Smooth muscle cell (in vitro differentiated cells): ENCODE measurements at regions not wholly inside any gene's neighbourhood (a gene's known extent, or its start where the extent isn't known, plus 50 kb on each side); places are given as distances from the start of the nearest gene placed in this dataset.

ENCODE experiments used
- DNase-seq: peaks from one replicate; lab custom pipeline; 2025; ENCODE audit not compliant: unreplicated experiment; lab: John Stamatoyannopoulos, UW
- H2AFZ ChIP-seq: fragments of 200-600 bp; sonication (generic); 2 replicates; pipeline ENCODE4 v1.6.0; 2016; ENCODE audit warnings: antibody characterized with exemption, low read depth, mild to moderate bottlenecking
- H3F3A ChIP-seq: fragments of 200-600 bp; sonication (generic); 2 replicates; pipeline ENCODE4 v1.6.0; 2017; ENCODE audit warnings: antibody characterized with exemption, low read depth
- H3K27ac ChIP-seq: fragments of 200-600 bp; sonication (generic); 2 replicates; pipeline ENCODE4 v1.5.1; 2016; ENCODE audit warnings: low read depth, mild to moderate bottlenecking
- H3K27me3 ChIP-seq: fragments of 200-600 bp; sonication (generic); 2 replicates; pipeline ENCODE4 v1.6.1; 2016; ENCODE audit warnings: low read depth, mild to moderate bottlenecking
- H3K36me3 ChIP-seq: fragments of 200-600 bp; sonication (generic); 2 replicates; pipeline ENCODE4 v1.5.1; 2016; ENCODE audit warnings: low read depth
- H3K4me1 ChIP-seq: fragments of 200-600 bp; sonication (generic); 2 replicates; pipeline ENCODE4 v1.5.1; 2016; ENCODE audit warnings: low read depth
- H3K4me2 ChIP-seq: fragments of 200-600 bp; sonication (generic); 2 replicates; pipeline ENCODE4 v1.6.0; 2016; ENCODE audit warnings: mild to moderate bottlenecking
- H3K4me3 ChIP-seq: fragments of 200-600 bp; sonication (generic); 2 replicates; pipeline ENCODE4 v1.5.1; 2016; ENCODE audit warnings: mild to moderate bottlenecking
- H3K79me2 ChIP-seq: fragments of 200-600 bp; sonication (generic); 2 replicates; pipeline ENCODE4 v1.6.0; 2016; ENCODE audit warnings: low read depth, mild to moderate bottlenecking
- H3K9ac ChIP-seq: fragments of 200-600 bp; sonication (generic); 2 replicates; pipeline ENCODE4 v1.6.0; 2016; ENCODE audit warnings: low read depth
- H3K9me3 ChIP-seq: fragments of 200-600 bp; sonication (generic); replicated peaks from 2 replicates; pipeline ENCODE4 v1.5.1; 2016; ENCODE audit warnings: low read depth
- H4K20me1 ChIP-seq: fragments of 200-600 bp; sonication (generic); 2 replicates; pipeline ENCODE4 v1.6.0; 2016; ENCODE audit warnings: low read depth
- WGBS: methylation state at CpG from one replicate; pipeline ENCODE4 v1.1.7; 2016; ENCODE audit warnings: low lambda C conversion rate; 5-methylcytosine and 5-hydroxymethylcytosine counted together
- TF ChIP-seq, protein P1 (sequence below): fragments of 200-600 bp; sonication (generic); IDR thresholded peaks from 2 replicates; pipeline ENCODE4 v1.5.1; 2017; ENCODE audit warnings: borderline replicate concordance, mild to moderate bottlenecking, antibody characterized with exemption; ENCODE audit not compliant: insufficient read depth, poor library complexity, severe bottlenecking

DNA sequence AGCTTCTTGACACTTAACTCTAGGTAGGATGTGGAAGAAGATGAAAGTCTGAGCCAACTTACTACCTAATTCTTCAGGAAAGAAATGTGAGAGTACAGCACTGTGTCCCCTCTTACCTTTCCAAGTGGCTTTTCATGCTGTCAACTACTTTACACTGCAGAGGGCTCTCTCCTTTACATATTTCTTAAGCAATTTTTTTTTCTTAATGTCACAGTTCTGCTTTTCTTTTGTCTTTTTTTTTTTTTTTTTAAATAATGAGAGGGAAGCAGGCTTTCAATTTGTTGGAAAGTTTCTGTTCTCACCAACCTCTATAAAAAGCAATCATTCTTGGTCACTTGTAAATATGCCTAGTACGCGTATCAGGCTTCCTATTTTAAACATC lies 212.7 kb upstream of the MIR17HG start:
- TF ChIP-seq, protein P1, sequence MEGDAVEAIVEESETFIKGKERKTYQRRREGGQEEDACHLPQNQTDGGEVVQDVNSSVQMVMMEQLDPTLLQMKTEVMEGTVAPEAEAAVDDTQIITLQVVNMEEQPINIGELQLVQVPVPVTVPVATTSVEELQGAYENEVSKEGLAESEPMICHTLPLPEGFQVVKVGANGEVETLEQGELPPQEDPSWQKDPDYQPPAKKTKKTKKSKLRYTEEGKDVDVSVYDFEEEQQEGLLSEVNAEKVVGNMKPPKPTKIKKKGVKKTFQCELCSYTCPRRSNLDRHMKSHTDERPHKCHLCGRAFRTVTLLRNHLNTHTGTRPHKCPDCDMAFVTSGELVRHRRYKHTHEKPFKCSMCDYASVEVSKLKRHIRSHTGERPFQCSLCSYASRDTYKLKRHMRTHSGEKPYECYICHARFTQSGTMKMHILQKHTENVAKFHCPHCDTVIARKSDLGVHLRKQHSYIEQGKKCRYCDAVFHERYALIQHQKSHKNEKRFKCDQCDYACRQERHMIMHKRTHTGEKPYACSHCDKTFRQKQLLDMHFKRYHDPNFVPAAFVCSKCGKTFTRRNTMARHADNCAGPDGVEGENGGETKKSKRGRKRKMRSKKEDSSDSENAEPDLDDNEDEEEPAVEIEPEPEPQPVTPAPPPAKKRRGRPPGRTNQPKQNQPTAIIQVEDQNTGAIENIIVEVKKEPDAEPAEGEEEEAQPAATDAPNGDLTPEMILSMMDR: no peak
- no peaks in the 10 kb centered on the region for H3K79me2 ChIP-seq
- no peak for DNase-seq
- H3K9ac ChIP-seq: no peak overlapping the region
- no peaks in the 10 kb centered on the region for H3F3A ChIP-seq
- H3K4me1 ChIP-seq: peaks cover 30% of the 10 kb centered on the region
- H3K27ac ChIP-seq: no peak overlapping the region
- H3K27me3 ChIP-seq: no peaks in the 10 kb centered on the region
- H3K4me3 ChIP-seq: no peak overlapping the region
- H2AFZ ChIP-seq: no peak overlapping the region
- 89% methylated on average over 2 of the region's 2 CpGs for WGBS
- no peaks in the 10 kb centered on the region for H4K20me1 ChIP-seq
- no peaks in the 10 kb centered on the region for H3K9me3 ChIP-seq
- no peaks in the 10 kb centered on the region for H3K36me3 ChIP-seq
- no peak overlapping the region for H3K4me2 ChIP-seq

DNA sequence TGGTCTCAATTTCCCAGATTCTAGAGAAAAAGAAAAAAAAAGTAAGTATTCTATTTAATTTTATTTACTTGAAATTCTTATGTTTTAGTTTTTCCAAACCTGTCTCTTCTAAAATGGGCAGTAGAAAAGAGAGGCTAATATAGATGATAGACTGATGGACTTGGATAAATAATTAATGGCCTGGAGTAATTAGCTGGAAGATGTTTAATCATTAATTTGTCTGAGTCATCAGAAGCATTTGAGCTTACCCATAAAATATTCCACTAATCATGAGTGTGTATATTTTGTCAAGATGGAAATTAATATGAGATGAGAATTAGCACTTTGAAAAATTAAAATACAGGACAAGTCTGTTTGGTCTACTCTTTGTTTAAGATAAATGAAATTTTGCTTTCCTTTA lies 212.1 kb upstream of the MIR17HG start:
- Histone ChIP-seq H4K20me1 (no peaks in the 10 kb centered on the region), H3K4me2 (no peak overlapping the region), H3K79me2 (no peaks in the 10 kb centered on the region), H2AFZ (no peak overlapping the region), H3K4me3 (no peak overlapping the region), H3K27me3 (no peaks in the 10 kb centered on the region), H3K9me3 (no peaks in the 10 kb centered on the region), H3K36me3 (no peaks in the 10 kb centered on the region), H3K27ac (no peak overlapping the region), H3F3A (no peaks in the 10 kb centered on the region), H3K9ac (no peak overlapping the region), H3K4me1 (peaks cover 30% of the 10 kb centered on the region)
- DNase-seq: no peak
- TF ChIP-seq, protein P1: no peak

DNA sequence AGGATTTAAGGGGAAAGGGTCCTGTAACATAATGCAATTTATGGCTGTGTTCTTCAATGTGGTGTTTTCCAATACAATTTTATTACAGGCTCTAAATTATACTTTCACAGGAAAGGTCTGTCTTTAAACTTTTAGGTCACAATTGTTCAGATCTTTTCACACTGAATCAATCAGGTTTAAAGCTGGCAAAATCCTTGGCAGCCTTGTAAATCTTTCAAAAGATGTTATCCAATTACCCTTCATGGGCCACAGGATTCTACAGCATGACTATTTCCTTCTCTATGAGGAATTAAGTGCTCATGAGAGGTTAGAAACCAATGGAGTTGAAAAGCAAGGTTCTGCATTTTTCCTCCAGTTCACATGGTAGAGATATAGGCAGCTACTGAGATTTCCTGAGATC lies 211.5 kb upstream of the MIR17HG start:
- no peak overlapping the region for H3K4me3 ChIP-seq
- H3K9ac ChIP-seq: no peak overlapping the region
- no peak overlapping the region for H2AFZ ChIP-seq

DNA sequence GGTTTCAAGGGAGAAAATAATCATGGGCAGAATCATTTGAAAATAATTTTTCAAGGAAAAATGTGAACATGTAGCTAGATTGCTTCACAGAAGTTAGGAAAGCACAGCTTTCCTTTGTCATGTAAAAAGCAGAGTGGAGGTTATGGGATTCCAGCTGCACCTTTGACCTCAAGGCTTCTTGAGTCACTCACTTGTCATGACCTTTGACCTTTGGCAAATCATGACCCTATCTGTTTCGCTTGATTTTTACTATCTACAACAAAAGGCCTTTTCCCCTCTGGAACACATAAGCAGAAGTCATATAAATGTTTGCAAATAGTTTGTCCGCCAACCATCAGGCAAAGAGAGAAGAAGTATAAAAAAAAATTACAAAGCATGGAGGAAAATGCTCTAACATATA lies 210.7 kb upstream of the MIR17HG start:
- no peak overlapping the region for H3K27ac ChIP-seq
- H3K79me2 ChIP-seq: no peaks in the 10 kb centered on the region
- TF ChIP-seq, protein P1: no peak
- H3K4me2 ChIP-seq: no peak overlapping the region
- no peak overlapping the region for H3K9ac ChIP-seq
- H4K20me1 ChIP-seq: no peaks in the 10 kb centered on the region
- DNase-seq: no peak
- H2AFZ ChIP-seq: no peak overlapping the region
- H3K27me3 ChIP-seq: no peaks in the 10 kb centered on the region
- no peaks in the 10 kb centered on the region for H3K9me3 ChIP-seq
- peaks cover 30% of the 10 kb centered on the region for H3K4me1 ChIP-seq
- H3K4me3 ChIP-seq: no peak overlapping the region
- no peaks in the 10 kb centered on the region for H3F3A ChIP-seq
- WGBS: 70% methylated on average over 2 of the region's 2 CpGs
- H3K36me3 ChIP-seq: no peaks in the 10 kb centered on the region

More for the DNA sequence above, 211.5 kb upstream of the MIR17HG start:
- no peaks in the 10 kb centered on the region for H3F3A ChIP-seq
- no peak overlapping the region for H3K27ac ChIP-seq
- H3K9me3 ChIP-seq: no peaks in the 10 kb centered on the region
- peaks cover 30% of the 10 kb centered on the region for H3K4me1 ChIP-seq
- H3K4me2 ChIP-seq: no peak overlapping the region
- no peaks in the 10 kb centered on the region for H3K36me3 ChIP-seq
- no peak for DNase-seq
- no peaks in the 10 kb centered on the region for H3K27me3 ChIP-seq
- no peaks in the 10 kb centered on the region for H3K79me2 ChIP-seq
- H4K20me1 ChIP-seq: no peaks in the 10 kb centered on the region
- TF ChIP-seq, protein P1: no peak
